ENCODE measurements at regions not wholly inside any gene's neighbourhood (a gene's known extent, or its start where the extent isn't known, plus 50 kb on each side); places are given as distances from the start of the nearest gene placed in this dataset.

GRCh38 chr10:3692387-3692999 is 92.5 kb downstream of the KLF6 start:
- no peak for TF ChIP-seq EZH2 (IDR thresholded peaks at IDR 0.05)
- TF ChIP-seq CTCF (IDR thresholded peaks at IDR 0.05): no peak

Measured in neural progenitor cell (in vitro differentiated cells).